GM12891 (cell line): ENCODE measurements at regions not wholly inside any gene's neighbourhood (a gene's known extent, or its start where the extent isn't known, plus 50 kb on each side); places are given as distances from the start of the nearest gene placed in this dataset.
"Not testable (repeated sequence)": the region's sequence is repeated elsewhere in the genome, so short reads cannot be mapped to it uniquely, and the experiment has no call there.

Source experiments
- DNase-seq: peaks from one replicate; pipeline ENCODE4 v3.0.0; 2011; ENCODE audit warnings: low spot score; ENCODE audit not compliant: insufficient read length
- FAIRE-seq: peaks from 2 replicates; lab custom pipeline; 2011; peaks lifted over from hg19 to GRCh38; lab: Jason Lieb, UNC
- PAX5 ChIP-seq: IDR thresholded peaks from 2 replicates; pipeline ENCODE4 v1.6.1; 2011; ENCODE audit warnings: low read length, moderate library complexity, mild to moderate bottlenecking; ENCODE audit not compliant: insufficient read depth, severe bottlenecking
- POLR2A ChIP-seq: IDR thresholded peaks from 2 replicates; pipeline ENCODE4 v1.6.1; 2011; ENCODE audit warnings: low read depth, low read length, control low read depth
- POLR2AphosphoS5 ChIP-seq: IDR thresholded peaks from 2 replicates; pipeline ENCODE4 v1.6.1; 2011; ENCODE audit warnings: low read depth, low read length, control low read depth
- POU2F2 ChIP-seq: IDR thresholded peaks from 2 replicates; pipeline ENCODE4 v1.6.1; 2011; ENCODE audit warnings: low read depth, mild to moderate bottlenecking, control low read depth, low read length, moderate library complexity
- SPI1 ChIP-seq: IDR thresholded peaks from 2 replicates; pipeline ENCODE4 v1.6.1; 2011; ENCODE audit warnings: low read depth, low read length, control low read depth
- TAF1 ChIP-seq: IDR thresholded peaks from 2 replicates; pipeline ENCODE4 v1.6.1; 2011; ENCODE audit warnings: low read depth, low read length, control low read depth

DNA sequence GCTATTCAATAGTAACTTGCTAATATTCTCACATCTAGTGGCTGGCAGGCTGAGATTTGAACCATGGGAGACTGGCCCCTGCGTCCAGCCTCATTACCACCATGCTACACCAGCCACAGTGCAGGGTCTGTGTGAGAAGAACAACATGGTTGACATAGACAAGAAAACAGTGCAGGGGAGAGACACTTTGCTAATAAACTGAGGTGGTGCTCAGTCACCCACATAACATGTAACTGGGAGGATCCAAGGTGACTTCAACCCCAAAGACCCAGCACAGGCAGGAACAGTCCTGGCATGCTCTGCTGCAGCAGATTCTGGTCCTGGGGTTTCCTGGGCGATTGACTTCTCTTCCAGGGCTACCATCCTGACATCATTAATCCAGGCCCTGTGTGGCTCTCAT lies 143.1 kb downstream of the CSNK2A3 start:
- no peak for DNase-seq
- no peak for TF ChIP-seq TAF1
- no peak for TF ChIP-seq POU2F2
- no peak for TF ChIP-seq POLR2AphosphoS5
- no peak for TF ChIP-seq POLR2A
- TF ChIP-seq SPI1, result no peak
- no peak for TF ChIP-seq PAX5
- no peak for FAIRE-seq

DNA sequence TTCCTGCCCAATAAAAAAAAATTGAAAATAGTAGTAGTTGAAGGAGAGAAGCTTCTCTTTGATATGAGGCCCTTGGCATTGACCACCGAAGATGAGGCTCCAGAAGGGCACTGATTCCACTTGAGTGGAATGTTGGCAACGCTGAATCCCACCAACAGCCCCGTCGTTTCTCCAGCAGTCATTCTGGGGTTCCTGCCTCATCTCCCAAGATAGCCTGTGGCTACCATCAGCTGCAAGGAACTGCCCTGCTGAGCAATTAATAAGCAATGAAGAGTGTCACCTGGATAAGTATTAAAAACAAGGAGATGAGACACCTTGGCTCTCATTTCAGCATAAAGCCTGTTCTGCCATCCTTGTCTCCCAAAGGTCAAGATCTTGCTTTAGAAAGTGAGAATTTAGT lies 144.1 kb downstream of the CSNK2A3 start:
- DNase-seq, result no peak
- TF ChIP-seq PAX5 (no peak), POLR2A (no peak), SPI1 (no peak), POLR2AphosphoS5 (no peak), POU2F2 (no peak), TAF1 (no peak)
- FAIRE-seq, result no peak

DNA sequence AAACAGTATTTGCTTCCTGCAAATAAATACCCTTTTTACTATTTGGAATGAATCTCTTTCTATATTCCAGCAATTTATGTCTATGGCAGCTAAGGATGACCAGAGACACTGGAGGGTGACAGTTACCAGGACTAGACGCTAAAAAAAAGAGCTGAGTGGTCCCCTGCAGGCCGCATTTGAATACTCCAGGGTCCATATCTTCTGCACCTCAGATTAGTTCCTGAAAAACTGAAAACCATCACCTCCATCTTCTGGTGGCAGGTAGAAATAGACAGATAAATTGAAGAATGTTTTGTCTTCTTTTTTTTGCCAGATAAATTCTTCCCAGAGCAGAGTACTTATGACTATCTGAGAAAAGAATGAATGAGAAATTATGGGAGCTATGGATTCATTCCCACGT lies 145.6 kb downstream of the CSNK2A3 start:
- FAIRE-seq, result no peak
- no peak for TF ChIP-seq POU2F2
- no peak for DNase-seq

DNA sequence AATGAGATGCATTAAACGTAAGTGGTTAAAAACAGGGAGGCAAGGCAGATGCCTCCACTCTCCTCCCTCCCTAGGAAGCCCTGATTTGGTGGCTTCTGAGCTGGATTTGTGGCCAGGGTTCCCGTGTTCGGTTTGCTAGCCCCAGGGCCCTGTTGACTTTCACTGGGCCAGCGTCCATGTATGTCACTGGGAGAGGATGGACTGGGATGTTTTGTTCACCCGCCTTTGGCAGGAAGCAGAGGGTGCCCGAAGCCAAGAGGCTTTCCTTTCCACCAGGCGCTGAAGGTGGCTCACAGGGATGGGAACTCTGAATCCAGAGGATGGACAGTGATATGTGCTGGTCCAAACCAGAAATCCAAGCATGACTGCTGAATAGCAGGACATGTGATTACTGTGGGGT lies 146.6 kb downstream of the CSNK2A3 start:
- FAIRE-seq, result no peak
- TF ChIP-seq POLR2A, result no peak
- TF ChIP-seq TAF1, result no peak
- TF ChIP-seq POLR2AphosphoS5, result no peak
- no peak for TF ChIP-seq PAX5
- no peak for TF ChIP-seq POU2F2
- TF ChIP-seq SPI1, result no peak

DNA sequence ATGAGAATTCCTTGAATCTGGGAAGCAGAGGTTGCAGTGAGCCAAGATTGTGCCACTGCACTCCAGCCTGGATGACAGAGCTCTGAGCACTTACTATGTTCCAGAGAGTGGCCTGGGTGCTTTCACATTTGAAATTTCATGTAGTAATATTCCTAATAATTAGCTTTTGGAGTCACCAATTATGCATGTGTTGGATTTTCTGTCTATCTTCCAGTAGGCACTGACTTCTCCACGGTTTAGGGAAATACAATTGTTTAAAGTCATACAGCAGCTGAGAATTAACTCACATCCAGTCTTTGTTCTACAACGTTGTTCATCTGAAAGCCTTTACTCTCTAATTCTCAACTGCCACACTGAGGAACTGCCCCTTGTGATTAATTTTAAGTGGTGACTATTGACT lies 150.2 kb downstream of the CSNK2A3 start:
- DNase-seq (no peak), FAIRE-seq (no peak)
- TF ChIP-seq SPI1 (no peak), POLR2A (no peak), POLR2AphosphoS5 (no peak), TAF1 (no peak), PAX5 (no peak), POU2F2 (no peak)

More for the DNA sequence above, 146.6 kb downstream of the CSNK2A3 start:
- DNase-seq, result no peak

DNA sequence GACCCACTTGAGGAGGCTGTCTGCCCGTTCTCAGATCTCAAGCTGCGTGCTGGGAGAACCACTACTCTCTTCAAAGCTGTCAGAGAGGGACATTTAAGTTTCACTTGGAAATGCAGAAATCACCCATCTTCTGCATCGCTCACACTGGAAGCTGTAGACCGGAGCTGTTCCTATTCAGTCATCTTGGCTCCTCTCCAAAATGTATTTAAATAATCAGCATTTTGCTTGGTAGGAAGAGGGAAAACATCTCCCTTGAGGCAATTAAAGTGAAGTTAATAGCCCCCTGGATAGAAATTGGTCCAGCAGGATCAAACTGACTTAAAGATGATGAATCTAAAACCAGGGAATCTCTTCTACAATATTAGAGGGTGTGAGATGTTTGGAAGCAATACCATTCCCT lies 151.7 kb downstream of the CSNK2A3 start:
- DNase-seq, FAIRE-seq: not testable (repeated sequence)

DNA sequence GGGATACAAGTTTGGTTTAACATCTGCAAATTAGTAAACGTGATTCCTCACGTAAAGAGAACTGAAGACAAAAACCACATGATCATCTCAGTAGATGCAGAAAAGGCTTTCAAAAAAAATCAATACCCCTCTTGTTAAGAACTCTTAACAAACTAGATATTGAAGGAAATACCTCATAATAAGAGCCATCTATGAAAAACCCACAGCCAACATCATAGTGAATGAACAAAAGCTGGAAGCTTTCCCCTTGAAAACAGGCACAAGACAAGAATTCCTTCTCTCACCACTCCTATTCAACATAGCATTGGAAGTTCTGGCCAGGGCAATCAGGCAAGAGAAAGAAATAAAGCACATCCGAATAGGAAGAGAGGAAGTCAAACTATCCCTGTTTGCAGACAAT lies 160.5 kb downstream of the CSNK2A3 start:
- DNase-seq (no peak), FAIRE-seq (no peak)
- no peak for TF ChIP-seq SPI1

DNA sequence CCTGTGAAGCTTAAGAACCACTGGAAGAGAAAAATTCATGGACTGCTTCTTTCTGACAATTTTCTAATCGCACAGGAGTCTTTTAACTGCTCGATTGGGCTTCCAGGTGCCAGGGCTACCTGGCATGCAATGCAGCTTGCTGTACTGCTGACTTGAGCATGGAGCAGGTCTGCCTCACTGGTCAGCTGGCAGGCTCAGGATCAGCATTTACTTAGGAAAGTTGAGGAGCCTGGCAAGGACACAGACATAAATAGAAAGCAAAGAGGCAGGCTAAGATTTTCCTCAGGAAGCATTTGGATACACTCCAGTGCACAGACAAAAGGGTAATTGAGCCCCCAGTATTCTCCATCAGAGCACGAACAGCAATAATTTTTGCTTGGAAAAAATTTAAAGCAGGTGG lies 163.5 kb downstream of the CSNK2A3 start:
- no peak for FAIRE-seq
- no peak for DNase-seq
- TF ChIP-seq PAX5 (no peak), POU2F2 (no peak), POLR2A (no peak), TAF1 (no peak), POLR2AphosphoS5 (no peak)

DNA sequence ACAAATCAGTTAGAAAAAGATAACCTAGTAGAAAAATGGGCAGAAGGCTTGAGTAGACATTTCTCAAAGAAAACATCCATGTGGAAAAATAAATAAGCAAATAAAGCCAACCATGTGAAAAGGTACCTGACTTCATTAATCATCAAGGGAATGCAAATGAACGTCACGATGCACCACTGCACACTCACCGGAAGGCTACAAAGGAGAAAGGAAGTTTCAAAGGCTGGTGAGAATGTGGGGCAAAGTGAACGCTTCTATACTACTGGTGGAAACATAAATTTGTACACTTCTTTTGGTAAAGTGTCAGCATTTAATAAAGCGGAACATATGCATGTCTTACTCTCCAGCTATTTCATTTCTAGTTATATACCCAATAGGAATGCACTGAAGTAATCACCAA lies 166.8 kb downstream of the CSNK2A3 start:
- FAIRE-seq, result no peak
- no peak for TF ChIP-seq POLR2AphosphoS5
- no peak for DNase-seq

DNA sequence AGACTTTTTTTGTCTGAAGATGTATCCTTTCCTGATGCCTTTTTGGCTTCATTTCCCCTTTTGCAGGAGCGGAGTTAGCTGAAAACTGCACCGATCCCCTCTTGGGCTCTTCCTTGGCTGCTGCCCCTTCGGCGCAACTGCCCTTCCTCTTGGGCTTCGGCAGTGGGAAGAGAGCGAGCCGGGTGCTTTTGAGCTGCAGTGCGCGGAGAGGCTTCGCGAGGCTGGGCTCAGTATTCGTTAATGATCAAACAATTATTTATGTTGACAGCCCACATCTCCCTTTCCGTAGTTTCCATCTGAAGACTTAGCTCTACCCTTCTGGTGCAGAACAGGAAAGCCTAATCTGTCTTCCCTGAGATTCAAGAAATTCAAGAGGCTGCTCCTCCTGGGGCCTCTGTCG lies 170.8 kb downstream of the CSNK2A3 start:
- DNase-seq, result no peak
- no peak for TF ChIP-seq TAF1
- no peak for TF ChIP-seq POLR2A
- no peak for TF ChIP-seq POLR2AphosphoS5
- TF ChIP-seq SPI1, result no peak
- no peak for TF ChIP-seq POU2F2
- no peak for TF ChIP-seq PAX5
- no peak for FAIRE-seq

DNA sequence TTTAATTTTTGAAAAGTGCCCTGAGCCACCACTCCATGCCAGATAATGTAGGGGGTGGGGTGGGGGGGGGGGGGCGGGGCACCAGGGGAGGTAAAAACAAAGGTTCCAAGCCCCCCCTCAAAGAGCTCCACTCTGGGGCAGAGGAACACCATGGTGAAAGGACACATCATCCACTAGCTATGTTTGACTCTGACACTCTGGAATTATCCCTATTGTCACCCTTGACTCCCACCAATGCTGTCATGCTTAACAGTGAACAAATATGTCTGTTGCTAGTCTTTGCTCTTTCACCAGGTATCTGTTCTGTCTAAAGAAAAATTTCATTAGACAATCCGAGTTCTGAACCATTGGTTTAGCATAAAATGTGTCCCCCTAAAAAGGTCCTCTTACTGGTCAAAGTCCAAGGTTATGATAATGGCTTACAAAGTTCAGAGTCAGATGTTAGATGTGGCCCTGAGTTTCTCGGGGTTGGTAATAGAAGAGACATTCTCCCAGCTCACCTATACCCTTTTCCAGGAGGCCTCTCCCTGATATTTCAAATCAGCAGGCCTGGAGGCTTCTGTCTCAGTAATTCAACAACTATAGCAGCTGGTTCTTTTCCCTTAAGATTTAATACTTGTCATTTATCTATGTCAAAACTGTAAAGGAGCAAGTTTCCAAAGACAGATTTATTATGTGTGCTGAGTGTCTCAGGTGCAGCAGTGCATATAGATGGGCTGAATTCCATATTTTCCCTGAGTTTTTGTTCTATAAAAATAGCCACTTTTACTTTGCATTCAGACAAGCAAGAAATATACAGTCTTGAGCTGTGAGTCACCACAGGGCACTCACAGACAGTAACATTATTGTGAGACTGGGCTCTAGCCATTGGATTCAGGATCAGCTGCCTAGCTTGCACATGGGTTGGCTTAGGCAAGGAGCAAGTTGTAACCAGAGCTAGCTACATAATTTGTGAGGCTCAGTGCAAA lies 174.1 kb downstream of the CSNK2A3 start:
- TF ChIP-seq POU2F2, result no peak
- DNase-seq (no peak), FAIRE-seq (no peak)

DNA sequence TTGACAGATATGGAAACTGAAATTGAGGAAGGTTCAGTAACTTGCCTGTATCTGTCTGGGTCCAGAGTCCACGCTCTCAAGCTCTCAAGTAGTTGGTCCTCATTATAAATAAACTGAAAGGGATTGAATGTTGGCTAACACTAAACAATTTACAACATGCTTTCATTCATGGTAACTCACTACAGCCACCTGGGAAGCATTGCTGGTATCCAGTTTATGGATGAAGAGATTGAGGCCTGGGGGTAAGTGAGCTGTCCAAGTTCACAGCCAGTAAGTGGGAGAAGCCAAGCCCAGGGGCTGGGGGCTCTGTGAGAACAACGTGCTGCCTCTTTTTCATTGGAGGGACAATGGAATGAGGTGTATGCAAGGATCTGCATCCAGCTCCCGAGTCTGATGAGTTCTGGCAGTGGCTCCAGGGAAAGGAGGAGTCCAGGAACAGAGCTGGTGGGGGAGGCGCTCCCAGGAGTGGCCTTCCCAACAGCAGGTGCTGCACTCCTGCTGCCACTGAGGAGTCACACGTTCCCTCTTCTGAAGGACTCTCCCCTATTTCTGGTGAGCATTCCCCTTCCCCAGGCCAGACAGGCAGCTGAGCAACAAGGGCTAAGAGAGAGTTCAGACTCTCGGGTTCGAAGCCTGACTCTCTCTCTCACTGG lies 175.8 kb downstream of the CSNK2A3 start:
- TF ChIP-seq POU2F2, result no peak
- TF ChIP-seq TAF1, result no peak
- TF ChIP-seq PAX5, result no peak
- no peak for TF ChIP-seq SPI1
- no peak for TF ChIP-seq POLR2A
- TF ChIP-seq POLR2AphosphoS5, result no peak
- DNase-seq (no peak), FAIRE-seq (no peak)
